ENCODE measurements at regions not wholly inside any gene's neighbourhood (a gene's known extent, or its start where the extent isn't known, plus 50 kb on each side); places are given as distances from the start of the nearest gene placed in this dataset.

- no peak for DNase-seq (ENCODE audit: low read depth)
Observed at GRCh38 chr20:50286174-50286511, 95.5 kb downstream of the CEBPB start.

- DNase-seq (ENCODE audit: low read depth), result no peak
Observed at GRCh38 chr20:50286609-50287008, 96.0 kb downstream of the CEBPB start.

GRCh38 chr20:50287512-50287911 lies 96.9 kb downstream of the CEBPB start:
- no peak for DNase-seq (ENCODE audit: low read depth)

GRCh38 chr20:50288128-50288623 lies 97.5 kb downstream of the CEBPB start:
- DNase-seq (ENCODE audit: low read depth), result no peak

- DNase-seq (ENCODE audit: low read depth), result no peak
Observed at GRCh38 chr20:50289581-50289980, 99.0 kb downstream of the CEBPB start.

- no peak for DNase-seq (ENCODE audit: low read depth)
Observed at GRCh38 chr20:50290112-50290511, 99.5 kb downstream of the CEBPB start.

GRCh38 chr20:50290808-50291207 lies 100.2 kb downstream of the CEBPB start:
- no peak for DNase-seq (ENCODE audit: low read depth)

- DNase-seq (ENCODE audit: low read depth), result no peak
Observed at GRCh38 chr20:50291254-50292078, 100.8 kb downstream of the CEBPB start.

GRCh38 chr20:50292079-50292590 lies 101.5 kb downstream of the CEBPB start:
- DNase-seq (ENCODE audit: low read depth), result no peak

- no peak for DNase-seq (ENCODE audit: low read depth)
Observed at GRCh38 chr20:50292591-50293283, 102.1 kb downstream of the CEBPB start.

- no peak for DNase-seq (ENCODE audit: low read depth)
Observed at GRCh38 chr20:50293284-50294139, 102.9 kb downstream of the CEBPB start.

GRCh38 chr20:50294164-50295088 lies 103.8 kb downstream of the CEBPB start:
- no peak for DNase-seq (ENCODE audit: low read depth)

- DNase-seq (ENCODE audit: low read depth), result no peak
Observed at GRCh38 chr20:50295345-50295744, 104.7 kb downstream of the CEBPB start.

- no peak for DNase-seq (ENCODE audit: low read depth)
Observed at GRCh38 chr20:50295762-50296449, 105.3 kb downstream of the CEBPB start.

GRCh38 chr20:50296450-50297375 lies 106.1 kb downstream of the CEBPB start:
- no peak for DNase-seq (ENCODE audit: low read depth)

- DNase-seq (ENCODE audit: low read depth), result no peak
Observed at GRCh38 chr20:50297498-50298376, 107.1 kb downstream of the CEBPB start.

- DNase-seq (ENCODE audit: low read depth), result no peak
Observed at GRCh38 chr20:50298554-50299324, 108.1 kb downstream of the CEBPB start.

- DNase-seq (ENCODE audit: low read depth), result no peak
Observed at GRCh38 chr20:50299325-50299629, 108.6 kb downstream of the CEBPB start.
